HCT116 (cell line): ENCODE measurements at regions not wholly inside any gene's neighbourhood (a gene's known extent, or its start where the extent isn't known, plus 50 kb on each side); places are given as distances from the start of the nearest gene placed in this dataset.

ENCODE experiments used
- ATAC-seq: fragments of 200-7000 bp; cut with Tn5 transposase; 2 replicates; pipeline ENCODE4 v1.9.1; 2020; ENCODE audit warnings: mild to moderate bottlenecking, moderate library complexity
- BruUV-seq: library from RNA; stranded (reverse); fragments of 400-500 nt; replicated peaks from 2 replicates; lab custom pipeline; 2021; lab: Mats Ljungman, UMichigan
- CTCF ChIA-PET: fragments of 300-600 bp; sonication (Branson Sonifier 250); formaldehyde crosslinking; loops from one replicate; lab custom pipeline; 2021; ENCODE audit warnings: antibody characterized with exemption; lab: Charles Lee
- POLR2A ChIA-PET: fragments of 300-600, 350-600 bp; sonication (Branson Sonifier 250); formaldehyde crosslinking; loops from one replicate; lab custom pipeline; 2021; ENCODE audit warnings: antibody characterized with exemption; lab: Charles Lee
- RAD21 ChIA-PET, 2 experiments: fragments of 300-600 bp; sonication (Branson Sonifier 250); formaldehyde crosslinking; loops; one replicate each; lab custom pipeline; 2023; ENCODE audit warnings: low total read pairs in 2 of 2; ENCODE audit not compliant: uncharacterized antibody in 2 of 2, unreplicated experiment in 2 of 2, low non-redundant PET in 1 of 2; lab: Charles Lee
- DNase-seq: peaks from one replicate; pipeline ENCODE4 v3.0.0-alpha.2; 2010; ENCODE audit warnings: low read depth, low spot score
- H2AFZ ChIP-seq: fragments of 200-600 bp; shearing (Covaris generic), sonication (generic); 2 replicates; pipeline ENCODE4 v1.6.1; 2017; ENCODE audit warnings: low read depth, mixed run types, mixed read lengths, antibody characterized with exemption, low read length; ENCODE audit not compliant: poor library complexity, severe bottlenecking
- H3K27ac ChIP-seq: 2 replicates; pipeline ENCODE4 v1.5.1; 2012; ENCODE audit warnings: low read depth, low read length
- H3K27me3 ChIP-seq: fragments of 200-600 bp; sonication (generic); 2 replicates; pipeline ENCODE4 v1.6.1; 2016; ENCODE audit warnings: mixed run types, low read length, mixed read lengths; ENCODE audit not compliant: insufficient read depth
- H3K36me3 ChIP-seq, 2 experiments: fragments of 200-500 bp in 1 of 2; fragments of 200-600 bp in 1 of 2; sonication (Bioruptor generic) in 1 of 2; sonication (generic) in 1 of 2; 2 replicates each; pipeline versions ENCODE4 v1.5.1 to v1.6.1; 2014 to 2016; ENCODE audit warnings: low read length in 2 of 2, inconsistent platforms in 1 of 2, mixed read lengths in 1 of 2, mixed run types in 1 of 2; ENCODE audit not compliant: insufficient read depth in 2 of 2, control insufficient read depth in 1 of 2
- H3K4me1 ChIP-seq, 2 experiments: fragments of 200-600 bp in 1 of 2; sonication (generic) in 1 of 2; 2 replicates each; pipeline versions ENCODE4 v1.5.1 to v1.6.1; 2012 to 2017; ENCODE audit warnings: low read length in 2 of 2, inconsistent platforms in 1 of 2, mild to moderate bottlenecking in 1 of 2, mixed read lengths in 1 of 2, mixed run types in 1 of 2, moderate library complexity in 1 of 2; ENCODE audit not compliant: insufficient read depth in 2 of 2, control insufficient read depth in 1 of 2
- H3K4me2 ChIP-seq: fragments of 200-600 bp; sonication (generic); 2 replicates; pipeline ENCODE4 v1.6.1; 2017; ENCODE audit warnings: mixed run types, low read length, mixed read lengths
- H3K4me3 ChIP-seq, 2 experiments: fragments of 200-600 bp in 1 of 2; sonication (generic) in 1 of 2; replicated peaks in 1 of 2; 2 replicates each; pipeline ENCODE4 v1.5.1; 2011 to 2016; ENCODE audit warnings: low read length in 2 of 2, control low read depth in 1 of 2, low read depth in 1 of 2, mild to moderate bottlenecking in 1 of 2, mixed read lengths in 1 of 2, mixed run types in 1 of 2
- H3K79me2 ChIP-seq: fragments of 200-600 bp; sonication (generic); 2 replicates; pipeline ENCODE4 v1.6.1; 2017; ENCODE audit warnings: mild to moderate bottlenecking, mixed run types, low read length, moderate library complexity, mixed read lengths; ENCODE audit not compliant: insufficient read depth
- H3K9ac ChIP-seq: fragments of 200-600 bp; sonication (generic); 2 replicates; pipeline ENCODE4 v1.6.1; 2016; ENCODE audit warnings: low read length, mixed read lengths
- H3K9me2 ChIP-seq: fragments of 200-600 bp; sonication (generic), shearing (Covaris generic); 2 replicates; pipeline ENCODE4 v1.6.1; 2017; ENCODE audit warnings: mixed run types, mild to moderate bottlenecking, moderate library complexity; ENCODE audit not compliant: insufficient read depth
- H3K9me3 ChIP-seq, 2 experiments: fragments of 200-500 bp in 1 of 2; fragments of 200-600 bp in 1 of 2; sonication (Bioruptor generic) in 1 of 2; sonication (generic) in 1 of 2; 2 replicates each; pipeline ENCODE4 v1.6.1; 2014 to 2017; ENCODE audit warnings: low read length in 2 of 2, mixed read lengths in 2 of 2, inconsistent platforms in 1 of 2, low read depth in 1 of 2, mild to moderate bottlenecking in 1 of 2, mixed run types in 1 of 2, moderate library complexity in 1 of 2; ENCODE audit not compliant: control insufficient read depth in 1 of 2, insufficient read depth in 1 of 2
- H4K20me1 ChIP-seq: fragments of 200-600 bp; sonication (generic), shearing (Covaris generic); 2 replicates; pipeline ENCODE4 v1.6.1; 2017; ENCODE audit warnings: mixed run types, mild to moderate bottlenecking, moderate library complexity; ENCODE audit not compliant: insufficient read depth
- CBX3 ChIP-seq: IDR thresholded peaks from 2 replicates; pipeline ENCODE4 v1.6.1; 2012; ENCODE audit warnings: low read depth
- EGR1 ChIP-seq: IDR thresholded peaks from 2 replicates; pipeline ENCODE4 v1.6.1; 2012; ENCODE audit warnings: low read depth
- ELF1 ChIP-seq: IDR thresholded peaks from 2 replicates; pipeline ENCODE4 v1.6.1; 2012; ENCODE audit warnings: low read depth, borderline replicate concordance
- POLR2A ChIP-seq: IDR thresholded peaks from 2 replicates; pipeline ENCODE4 v1.7.0; 2011; ENCODE audit warnings: borderline replicate concordance; ENCODE audit not compliant: insufficient read depth, insufficient read length; ENCODE audit errors: extremely low read depth
- RAD21 ChIP-seq: IDR thresholded peaks from 2 replicates; pipeline ENCODE4 v1.6.1; 2012; ENCODE audit warnings: low read depth, mild to moderate bottlenecking
- REST ChIP-seq: IDR thresholded peaks from 2 replicates; pipeline ENCODE4 v1.6.1; 2012; ENCODE audit warnings: low read depth
- SP1 ChIP-seq: IDR thresholded peaks from 2 replicates; pipeline ENCODE4 v1.6.1; 2012; ENCODE audit warnings: low read depth
- TCF7L2 ChIP-seq: IDR thresholded peaks from 2 replicates; pipeline ENCODE4 v1.7.0; 2011; ENCODE audit warnings: borderline replicate concordance, inconsistent platforms; ENCODE audit not compliant: insufficient read depth, insufficient read length; ENCODE audit errors: extremely low read depth
- ZNF274 ChIP-seq: fragments of 200-500 bp; sonication (Bioruptor generic); IDR thresholded peaks from 2 replicates; pipeline ENCODE4 v1.6.1; 2014; ENCODE audit warnings: mild to moderate bottlenecking, low read depth, low read length, inconsistent platforms
- intact Hi-C: fragments of 100-400 bp; cut with micrococcal nuclease; formaldehyde crosslinking; loops from 2 replicates; pipeline ENCODE4 v1.10.0; 2022

- no peak overlapping the region for H2AFZ ChIP-seq
- RAD21 ChIA-PET = no interaction called here
- H3K9me3 ChIP-seq = no peaks in the 10 kb centered on the region
- intact Hi-C loops = no loop called here
- no peak overlapping the region for H3K4me3 ChIP-seq
- DNase-seq = no peak
- TF ChIP-seq RAD21 (no peak), REST (no peak), SP1 (no peak), ELF1 (no peak), EGR1 (no peak), ZNF274 (no peak), CBX3 (no peak), POLR2A (no peak), TCF7L2 (no peak)
- TF ChIP-seq, all 23 proteins: peak for 0
- no peaks in the 10 kb centered on the region; the same call in 1 of the 2 replicates for H3K27me3 ChIP-seq
- CTCF ChIA-PET = no interaction called here
- no peaks in the 10 kb centered on the region for H3K4me1 ChIP-seq
- no peaks in the 10 kb centered on the region for H4K20me1 ChIP-seq
- no peaks in the 10 kb centered on the region for H3K36me3 ChIP-seq
- H3K9me2 ChIP-seq = no peaks in the 10 kb centered on the region
- BruUV-seq = no TSS peak
- POLR2A ChIA-PET = no interaction called here
- no peak overlapping the region for H3K9ac ChIP-seq
- H3K79me2 ChIP-seq = no peaks in the 10 kb centered on the region
- H3K4me2 ChIP-seq = no peak overlapping the region
- no peak overlapping the region for H3K27ac ChIP-seq
- ATAC-seq = no peak
These were observed 104.0 kb upstream of the SLC6A6 start for GRCh38 chr3:14298442-14298841.
